NCI-H2081 treated with DMSO at 0.1 percent for 48 hours (cell line): ENCODE measurements at regions not wholly inside any gene's neighbourhood (a gene's known extent, or its start where the extent isn't known, plus 50 kb on each side); places are given as distances from the start of the nearest gene placed in this dataset.

Experiments
- DNase-seq: peaks from one replicate; lab custom pipeline; 2025; lab: John Stamatoyannopoulos, UW

DNA sequence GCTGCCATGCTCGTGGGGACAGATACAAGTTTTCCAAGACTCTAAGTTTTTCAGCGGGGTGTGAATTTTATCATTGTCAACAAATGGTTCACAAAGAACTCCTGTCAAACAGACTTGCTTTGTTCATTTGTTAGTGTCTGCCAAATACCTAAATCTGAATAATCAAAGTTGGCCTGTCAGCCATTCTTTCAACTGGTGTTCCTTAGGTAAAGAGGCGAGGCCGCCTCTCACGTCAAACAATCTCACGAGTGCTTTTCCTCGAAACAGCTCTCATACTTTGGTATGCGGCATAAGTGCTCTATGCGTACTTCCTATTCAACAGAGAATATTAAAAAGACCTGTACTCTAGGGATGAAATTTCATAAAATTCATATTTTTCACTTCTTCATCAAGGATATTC lies 51.4 kb upstream of the KANK4 start:
- no peak for DNase-seq

DNA sequence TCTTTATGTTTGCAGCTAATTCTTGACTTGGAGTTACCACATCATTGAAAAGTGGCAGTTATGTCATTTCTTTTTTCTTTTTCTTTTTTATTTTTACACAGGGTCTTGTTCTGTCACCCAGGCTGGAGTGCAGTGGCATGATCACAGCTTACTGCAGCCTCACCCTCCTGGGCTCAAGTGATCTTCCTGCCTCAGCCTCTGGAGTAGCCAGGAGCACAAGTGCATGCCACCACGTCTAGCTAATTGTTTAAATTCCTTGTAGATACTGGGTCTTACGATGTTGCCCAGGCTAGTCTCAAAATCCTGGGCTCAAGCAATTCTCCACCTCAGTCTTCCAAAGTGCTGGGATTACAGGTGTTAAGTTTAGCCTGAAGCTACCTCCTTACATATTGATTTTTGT lies 52.1 kb upstream of the KANK4 start:
- DNase-seq = no peak

DNA sequence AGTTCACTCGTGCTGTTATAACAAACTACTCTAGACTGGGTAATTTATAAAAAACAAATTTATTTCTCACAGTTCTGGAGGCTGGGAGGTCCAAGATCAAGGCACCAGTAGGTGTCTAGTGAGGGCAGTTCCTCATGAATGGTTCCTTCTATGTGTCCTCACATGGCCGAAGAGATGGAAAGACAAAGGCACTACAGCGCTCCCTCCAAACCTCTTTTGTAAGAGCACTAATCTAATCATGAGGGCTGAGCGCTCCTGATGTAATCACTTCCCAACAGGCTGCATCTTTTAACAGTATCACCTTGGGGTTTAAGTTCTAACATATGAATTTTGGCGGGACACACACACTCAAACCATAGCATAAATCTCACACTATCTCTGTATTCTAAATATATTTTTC lies 54.0 kb upstream of the KANK4 start:
- no peak for DNase-seq

DNA sequence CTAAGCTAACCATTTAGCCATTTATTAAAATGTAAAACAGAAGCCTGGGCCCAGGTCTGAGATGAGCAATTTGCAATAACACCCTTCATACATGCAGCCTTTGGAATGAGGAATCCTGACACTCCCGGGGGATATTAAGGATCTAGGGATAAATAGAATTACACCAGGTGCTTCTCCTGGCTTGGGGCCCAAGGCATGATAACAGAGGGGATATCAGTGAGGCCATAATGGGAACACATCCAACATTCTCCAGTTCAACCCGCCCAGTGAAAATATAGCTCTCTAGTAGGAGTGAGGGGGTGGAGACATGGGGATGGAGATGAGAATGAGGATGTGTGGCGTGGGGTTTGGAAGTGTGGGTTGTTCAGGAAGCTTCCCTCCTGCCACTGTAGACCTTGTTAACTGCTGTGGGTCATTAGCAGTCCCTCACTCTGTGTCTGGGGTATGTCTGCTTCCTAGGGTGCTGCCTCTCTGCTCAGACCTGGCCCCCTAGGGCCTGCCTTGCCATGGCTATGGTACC lies 57.9 kb upstream of the KANK4 start:
- DNase-seq = no peak

DNA sequence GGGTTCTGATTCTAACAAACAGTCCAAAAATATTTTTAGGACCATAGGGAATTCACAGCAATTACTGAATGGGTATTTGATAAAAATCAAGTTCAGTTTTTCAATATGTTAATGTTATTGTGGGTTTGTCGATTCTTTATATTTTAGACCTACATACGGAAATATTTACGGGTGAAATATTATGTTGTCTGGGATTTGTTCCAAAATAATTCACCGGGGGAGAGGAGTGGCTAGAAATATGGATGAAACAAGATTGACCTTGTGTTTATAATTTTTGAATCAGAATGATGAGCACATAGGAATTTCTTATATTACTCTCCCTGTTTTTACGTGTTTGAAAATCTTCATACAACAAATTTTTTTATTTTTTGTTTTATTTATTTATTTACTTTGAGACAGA lies 56.7 kb upstream of the USP1 start:
- DNase-seq = no peak

DNA sequence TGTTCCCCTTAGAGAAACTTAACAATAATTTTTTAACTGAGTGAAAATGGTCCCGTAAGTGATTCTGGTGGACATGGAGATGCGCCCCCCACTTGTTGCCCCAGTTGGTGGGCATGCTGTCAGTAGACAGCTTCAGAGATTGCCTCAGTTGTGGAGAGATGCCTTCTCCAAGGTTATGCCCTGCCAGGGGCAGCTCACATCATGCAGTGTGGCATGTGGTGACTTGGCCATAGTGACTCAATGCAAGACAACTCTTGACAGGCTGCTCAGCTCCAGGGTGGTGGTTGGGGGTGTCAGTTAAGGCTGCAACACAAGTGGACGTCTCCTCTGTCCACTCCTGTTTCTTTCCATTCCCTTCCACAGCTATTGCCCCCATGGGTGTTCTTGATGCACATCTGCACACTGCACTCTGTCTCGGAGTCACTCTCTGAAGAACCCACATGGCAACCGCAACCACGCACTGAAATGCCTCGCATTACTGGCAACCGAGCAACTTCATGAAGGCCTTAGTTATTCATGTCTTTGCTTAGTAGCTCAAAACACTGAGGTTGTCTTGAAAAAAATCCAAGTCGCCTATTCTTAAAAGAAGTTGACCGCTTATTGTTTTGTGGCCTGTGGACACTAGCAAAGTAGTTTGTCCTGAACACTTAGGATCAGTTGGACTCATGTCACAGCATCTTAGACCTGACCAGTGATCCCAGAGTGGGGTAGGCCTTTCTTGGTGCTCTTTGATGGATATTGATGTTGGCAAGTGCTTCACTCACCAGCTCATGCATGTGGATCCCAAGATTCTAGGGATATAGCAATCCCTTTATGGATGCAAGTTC lies 54.8 kb upstream of the USP1 start:
- no peak for DNase-seq

DNA sequence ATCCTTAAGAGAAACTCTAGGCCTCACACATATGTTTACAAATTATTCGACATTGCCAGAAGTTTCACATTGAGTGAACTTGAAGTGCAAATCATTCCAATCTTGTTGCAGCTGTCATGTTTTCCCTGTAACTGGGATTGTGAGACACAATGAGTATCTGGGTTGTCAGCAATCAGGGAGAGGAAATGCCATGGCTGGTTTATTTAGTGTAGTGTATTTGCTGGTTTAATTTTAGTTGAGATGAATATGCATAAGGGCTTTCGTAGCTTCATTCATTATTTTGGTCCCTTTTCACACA lies 54.2 kb upstream of the USP1 start:
- no peak for DNase-seq

DNA sequence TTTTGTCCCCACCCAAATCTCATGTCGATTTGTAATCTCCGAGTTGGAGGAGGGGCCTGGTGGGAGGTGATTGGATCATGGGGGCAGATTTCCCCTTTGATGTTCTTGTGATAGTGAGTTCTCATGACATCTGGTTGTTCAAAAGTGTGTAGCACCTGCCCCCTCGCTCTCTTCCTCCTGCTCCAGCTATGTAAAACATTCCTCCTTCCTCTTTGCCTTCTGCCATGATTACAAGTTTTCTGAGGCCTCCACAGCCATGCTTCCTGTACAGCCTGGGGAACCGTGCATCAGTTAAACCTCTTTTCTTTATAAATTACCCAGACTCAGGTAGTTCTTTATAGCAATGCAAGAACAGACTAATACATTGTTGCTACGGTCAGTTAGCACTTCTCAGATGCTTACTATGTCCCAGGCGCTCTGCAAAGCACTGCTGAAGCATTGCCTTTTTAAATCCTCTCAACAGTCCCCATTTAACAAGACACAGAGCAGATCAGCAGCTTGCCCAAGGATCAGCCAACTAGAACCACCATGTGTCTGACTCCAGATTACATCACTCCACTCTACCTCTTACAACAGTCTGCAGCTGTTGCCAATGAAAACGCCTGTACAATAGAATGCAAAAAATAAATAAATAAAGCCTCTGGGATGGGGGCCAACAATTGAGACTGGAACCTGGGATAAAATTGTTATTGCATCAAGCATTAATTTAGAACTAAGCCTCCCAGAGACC lies 52.4 kb upstream of the USP1 start:
- DNase-seq = peak; percentile 57

DNA sequence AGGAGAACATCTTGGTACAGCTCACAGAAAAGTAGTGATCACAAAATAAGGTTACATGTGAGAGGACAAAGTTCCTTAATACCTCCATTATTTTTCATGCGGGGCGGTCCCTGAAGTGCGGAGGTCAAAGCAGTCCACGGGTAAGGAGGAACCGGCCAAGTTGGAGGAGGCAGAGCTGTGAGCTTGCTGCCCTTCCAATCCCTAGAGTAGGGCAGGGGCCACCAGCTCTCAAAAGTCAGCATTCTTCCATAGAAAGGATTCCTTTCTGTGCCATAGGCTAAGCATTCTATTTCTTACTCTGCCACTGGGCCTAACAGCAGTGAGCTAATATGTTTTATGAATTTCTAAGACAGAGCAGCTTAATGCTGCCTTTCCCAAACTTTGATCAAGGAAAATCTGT lies 50.9 kb upstream of the USP1 start:
- no peak for DNase-seq

DNA sequence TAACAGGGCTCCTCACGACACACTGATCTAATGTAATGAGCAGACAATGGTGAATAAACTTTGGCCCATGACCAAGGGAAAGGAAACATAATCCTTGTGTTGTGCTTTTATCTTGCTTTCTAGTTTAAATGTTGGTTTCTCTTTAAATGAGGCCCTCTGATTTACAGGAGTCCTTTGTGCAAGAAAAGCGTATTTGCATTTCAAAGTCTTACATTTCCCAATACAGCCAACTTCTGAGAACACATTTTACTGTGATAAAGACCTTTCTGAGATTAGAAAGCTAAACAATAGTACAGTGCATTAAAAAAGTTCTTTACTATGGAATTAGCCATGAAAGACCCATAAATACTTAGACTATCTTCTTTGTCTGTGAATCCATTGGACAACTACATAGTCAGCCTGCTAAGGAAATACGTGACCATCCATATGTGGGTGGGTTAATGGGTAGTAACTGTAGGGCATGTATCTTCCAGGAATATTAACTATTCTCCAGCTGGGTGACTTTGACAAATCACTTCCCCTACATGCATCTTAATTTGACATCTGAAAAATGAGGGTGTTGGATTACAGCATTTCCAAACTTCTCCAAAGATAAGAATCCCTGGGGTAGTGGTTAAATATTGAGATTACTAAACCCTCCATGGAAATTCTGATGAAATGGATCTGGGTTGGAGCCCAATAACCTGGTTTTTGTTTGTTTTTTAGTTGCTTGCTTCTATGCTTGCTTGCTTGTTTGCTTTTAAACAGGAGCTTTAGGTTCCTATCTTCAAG lies 50.3 kb upstream of the USP1 start:
- DNase-seq = no peak
